Neuronal stem cell (in vitro differentiated cells): ENCODE measurements at regions not wholly inside any gene's neighbourhood (a gene's known extent, or its start where the extent isn't known, plus 50 kb on each side); places are given as distances from the start of the nearest gene placed in this dataset.

Experiments used
- DNase-seq: peaks from one replicate; pipeline ENCODE4 v3.0.0-alpha.2; 2013; ENCODE audit warnings: low spot score
- H2AFZ ChIP-seq: one replicate; pipeline ENCODE4 v1.6.1; 2013; ENCODE audit warnings: mild to moderate bottlenecking, low read length, inconsistent platforms
- H2AK5ac ChIP-seq: 2 replicates; pipeline ENCODE4 v1.6.1; 2013; ENCODE audit warnings: low read depth, mild to moderate bottlenecking, inconsistent platforms, low read length, moderate library complexity, mixed read lengths
- H2BK120ac ChIP-seq: 2 replicates; pipeline ENCODE4 v1.6.1; 2013; ENCODE audit warnings: low read depth, mild to moderate bottlenecking, inconsistent platforms, low read length, moderate library complexity, mixed read lengths
- H2BK12ac ChIP-seq: one replicate; pipeline ENCODE4 v1.6.1; 2013; ENCODE audit warnings: low read length, inconsistent platforms
- H2BK15ac ChIP-seq: 2 replicates; pipeline ENCODE4 v1.6.1; 2013; ENCODE audit warnings: mild to moderate bottlenecking, low read length, inconsistent platforms, mixed read lengths
- H2BK5ac ChIP-seq: one replicate; pipeline ENCODE4 v1.6.1; 2013; ENCODE audit warnings: inconsistent platforms, mild to moderate bottlenecking, low read length, moderate library complexity
- H3K14ac ChIP-seq: one replicate; pipeline ENCODE4 v1.6.1; 2013; ENCODE audit warnings: low read length, inconsistent platforms
- H3K18ac ChIP-seq: 2 replicates; pipeline ENCODE4 v1.6.1; 2013; ENCODE audit warnings: low read length, inconsistent platforms
- H3K23ac ChIP-seq: 2 replicates; pipeline ENCODE4 v1.6.1; 2013; ENCODE audit warnings: low read depth, mild to moderate bottlenecking, mixed read lengths, low read length, inconsistent platforms; ENCODE audit not compliant: poor library complexity
- H3K27ac ChIP-seq: replicated peaks from 3 replicates; pipeline ENCODE4 v1.5.1; 2013; ENCODE audit warnings: low read length, inconsistent platforms
- H3K27me3 ChIP-seq, 3 experiments: 2 replicates each; pipeline ENCODE4 v1.6.1; 2013; ENCODE audit warnings: low read length in 3 of 3, mild to moderate bottlenecking in 2 of 3, inconsistent platforms in 1 of 3, low read depth in 1 of 3, mixed read lengths in 1 of 3, moderate library complexity in 1 of 3; ENCODE audit not compliant: control insufficient read depth in 3 of 3, insufficient read depth in 3 of 3
- H3K36me3 ChIP-seq, 2 donors: replicated peaks in 1 of 2; 2 replicates each; pipeline ENCODE4 v1.6.1; 2013; ENCODE audit warnings: low read length in 2 of 2; ENCODE audit not compliant: control insufficient read depth in 2 of 2, insufficient read depth in 2 of 2
- H3K4ac ChIP-seq: 2 replicates; pipeline ENCODE4 v1.6.1; 2013; ENCODE audit warnings: inconsistent platforms, mild to moderate bottlenecking, low read length, moderate library complexity
- H3K4me1 ChIP-seq, 2 donors: 1 replicate in 1 of 2; 2 replicates in 1 of 2; pipeline ENCODE4 v1.6.1; 2013; ENCODE audit warnings: low read length in 2 of 2, low read depth in 1 of 2; ENCODE audit not compliant: control insufficient read depth in 2 of 2, insufficient read depth in 1 of 2
- H3K4me2 ChIP-seq: one replicate; pipeline ENCODE4 v1.6.1; 2013; ENCODE audit warnings: mild to moderate bottlenecking, low read length, inconsistent platforms; ENCODE audit not compliant: insufficient read depth, poor library complexity, severe bottlenecking
- H3K4me3 ChIP-seq, 2 donors: 2 replicates each; pipeline ENCODE4 v1.5.1; 2013; ENCODE audit warnings: low read length in 2 of 2, mild to moderate bottlenecking in 2 of 2, inconsistent platforms in 1 of 2, moderate library complexity in 1 of 2
- H3K79me1 ChIP-seq: one replicate; pipeline ENCODE4 v1.6.1; 2013; ENCODE audit warnings: low read depth, mild to moderate bottlenecking, inconsistent platforms, low read length, moderate library complexity
- H3K9ac ChIP-seq: one replicate; pipeline ENCODE4 v1.6.1; 2013; ENCODE audit warnings: mild to moderate bottlenecking, low read depth, low read length, inconsistent platforms; ENCODE audit not compliant: poor library complexity
- H3K9me3 ChIP-seq, 2 donors: replicated peaks in 1 of 2; 2 replicates each; pipeline versions ENCODE3 to v1.6.1; 2013; ENCODE audit warnings: low read length in 2 of 2, mild to moderate bottlenecking in 2 of 2, inconsistent platforms in 1 of 2, low read depth in 1 of 2, mixed read lengths in 1 of 2, moderate library complexity in 1 of 2; ENCODE audit not compliant: control insufficient read depth in 2 of 2, insufficient read depth in 1 of 2
- H4K8ac ChIP-seq: one replicate; pipeline ENCODE4 v1.6.1; 2013; ENCODE audit warnings: low read depth, mild to moderate bottlenecking, inconsistent platforms, low read length, moderate library complexity
- H4K91ac ChIP-seq: one replicate; pipeline ENCODE4 v1.6.1; 2013; ENCODE audit warnings: low read length, low read depth, mild to moderate bottlenecking, inconsistent platforms; ENCODE audit not compliant: poor library complexity
- WGBS, 2 donors: extraction: QIAGEN DNeasy Blood & Tissue Kit; methylation state at CpG; one replicate each; pipeline ENCODE4 v1.1.7; 2013; ENCODE audit warnings: missing lambda C conversion rate in 2 of 2, mixed read lengths in 1 of 2; ENCODE audit not compliant: insufficient read length in 2 of 2, insufficient replicate concordance in 1 of 2; ENCODE audit errors: extremely low coverage in 2 of 2; 5-methylcytosine and 5-hydroxymethylcytosine counted together

DNA sequence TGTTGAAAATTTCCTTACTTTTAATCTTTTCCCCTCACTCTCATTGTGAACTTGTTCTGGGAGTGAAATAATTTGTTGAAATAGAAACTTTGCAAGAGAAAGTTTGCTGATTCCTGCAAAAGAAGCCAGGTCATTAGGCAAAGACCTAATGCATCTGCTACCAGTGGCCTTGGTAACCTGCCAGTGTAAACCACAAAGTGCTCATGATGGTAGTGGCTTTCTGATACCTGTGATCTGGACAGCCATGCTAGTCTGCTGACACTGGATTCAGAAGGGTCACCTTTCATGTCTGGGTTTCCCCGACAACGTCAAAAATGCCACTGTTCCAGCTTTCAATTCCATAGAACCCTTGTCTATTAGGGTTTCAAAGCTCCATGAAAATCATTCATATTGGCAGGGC lies 123.7 kb upstream of the MCTP2 start:
- Histone ChIP-seq H3K9me3 (peaks cover 2 to 6% of the 10 kb centered on the region in 2 donors), H2AK5ac (no peak overlapping the region), H4K8ac (no peak overlapping the region), H2BK5ac (no peak overlapping the region), H3K4me2 (no peak overlapping the region), H3K27me3 (no peaks in the 10 kb centered on the region), H3K4me3 (no peak overlapping the region), H2AFZ (no peak overlapping the region), H3K36me3 (no peaks in the 10 kb centered on the region), H3K79me1 (no peaks in the 10 kb centered on the region), H3K4me1 (peaks cover 0 to 5% of the 10 kb centered on the region in 2 donors), H3K14ac (no peak overlapping the region), H2BK12ac (no peak overlapping the region), H3K18ac (no peak overlapping the region), H3K23ac (no peak overlapping the region), H3K4ac (no peak overlapping the region), H4K91ac (no peak overlapping the region), H2BK15ac (no peak overlapping the region), H2BK120ac (no peak overlapping the region), H3K9ac (no peak overlapping the region), H3K27ac (no peak overlapping the region)
- no CpG with 5 or more reads among the region's 2 CpGs for WGBS, 2 donors
- DNase-seq = no peak

DNA sequence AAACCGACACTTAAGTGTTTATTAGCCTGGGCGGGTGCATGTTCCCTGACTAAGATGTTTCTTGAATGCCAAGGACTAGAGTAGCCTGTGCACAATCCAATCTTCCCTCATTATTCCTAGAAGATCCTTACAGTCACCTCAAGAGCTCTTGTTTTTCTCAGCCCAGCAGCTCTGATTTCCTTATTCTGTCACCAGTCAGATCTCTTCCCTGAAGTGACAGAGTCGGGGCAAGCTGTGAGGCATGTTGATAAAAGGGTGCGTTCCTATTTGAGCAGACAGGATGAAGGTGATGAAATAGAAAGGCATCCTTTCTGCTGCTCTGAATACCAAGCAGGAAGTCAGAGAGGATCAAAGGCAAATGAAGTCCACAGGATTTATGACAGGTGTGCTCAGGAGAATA lies 125.6 kb upstream of the MCTP2 start:
- Histone ChIP-seq H2BK120ac (no peak overlapping the region), H3K23ac (no peak overlapping the region), H2AK5ac (no peak overlapping the region), H3K36me3 (no peaks in the 10 kb centered on the region), H2BK5ac (no peak overlapping the region), H3K4ac (no peak overlapping the region), H2BK15ac (no peak overlapping the region), H3K27ac (no peak overlapping the region), H2AFZ (peak overlapping the region; percentile 73), H3K4me2 (no peak overlapping the region), H3K4me1 (peaks cover 0 to 5% of the 10 kb centered on the region in 2 donors), H3K79me1 (no peaks in the 10 kb centered on the region), H3K4me3 (no peak overlapping the region), H3K18ac (no peak overlapping the region), H4K91ac (no peak overlapping the region), H3K14ac (no peak overlapping the region), H2BK12ac (no peak overlapping the region), H3K9me3 (peaks cover 2 to 6% of the 10 kb centered on the region in 2 donors), H3K9ac (no peak overlapping the region), H3K27me3 (no peaks in the 10 kb centered on the region), H4K8ac (no peak overlapping the region)
- no CpG with 5 or more reads among the region's 4 CpGs for WGBS, 2 donors
- no peak for DNase-seq

DNA sequence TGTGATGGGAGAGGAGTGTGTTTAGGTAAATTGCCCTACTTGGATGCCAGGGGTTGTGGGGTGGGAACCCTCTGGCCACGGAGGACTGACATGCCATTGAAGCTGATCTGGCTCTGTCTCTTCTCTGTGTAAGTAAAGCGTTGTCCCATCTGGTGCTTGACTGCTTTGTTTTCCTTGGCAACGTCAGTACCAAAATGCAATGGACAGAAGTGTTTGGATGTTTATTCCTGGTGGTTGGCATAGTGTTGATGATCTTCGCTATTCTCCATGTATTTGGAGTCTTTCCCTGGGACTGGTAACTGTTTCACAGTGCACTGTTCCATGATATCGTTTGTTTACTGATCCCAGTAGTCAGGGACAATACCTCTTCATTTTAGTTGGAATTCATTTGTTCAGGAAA lies 130.5 kb upstream of the MCTP2 start:
- WGBS, 2 donors = no CpG with 5 or more reads among the region's 5 CpGs
- Histone ChIP-seq H2AFZ (no peak overlapping the region), H2BK5ac (no peak overlapping the region), H3K14ac (no peak overlapping the region), H4K8ac (no peak overlapping the region), H3K9ac (no peak overlapping the region), H4K91ac (no peak overlapping the region), H3K27me3 (no peaks in the 10 kb centered on the region), H3K18ac (no peak overlapping the region), H3K4ac (no peak overlapping the region), H3K36me3 (no peaks in the 10 kb centered on the region), H2BK15ac (no peak overlapping the region), H3K4me3 (no peak overlapping the region), H2BK12ac (no peak overlapping the region), H3K9me3 (peaks cover 2 to 6% of the 10 kb centered on the region in 2 donors), H3K23ac (no peak overlapping the region), H3K4me2 (no peak overlapping the region), H3K79me1 (no peaks in the 10 kb centered on the region), H2BK120ac (no peak overlapping the region), H3K27ac (no peak overlapping the region), H3K4me1 (peaks cover 0 to 3% of the 10 kb centered on the region in 2 donors), H2AK5ac (no peak overlapping the region)
- no peak for DNase-seq

DNA sequence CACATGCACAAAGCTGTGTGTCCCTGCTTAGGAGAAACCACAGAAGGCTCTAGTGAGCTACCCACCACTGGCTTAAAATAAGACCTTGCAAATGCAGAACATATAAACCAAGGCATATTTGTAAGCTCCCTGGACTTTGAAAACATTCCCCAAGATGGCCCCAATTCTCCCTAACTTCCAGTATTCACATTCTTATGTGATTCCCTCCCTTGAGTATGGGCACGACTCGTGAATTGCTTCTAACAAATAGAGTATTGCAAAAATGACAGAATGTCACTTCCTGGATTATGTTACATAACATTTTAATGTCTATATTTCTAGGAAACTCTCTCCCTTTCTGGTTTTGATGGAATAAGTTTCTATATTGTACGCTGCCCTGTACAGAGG lies 131.8 kb upstream of the MCTP2 start:
- Histone ChIP-seq H2BK12ac (no peak overlapping the region), H3K36me3 (no peaks in the 10 kb centered on the region), H3K9me3 (peaks cover 2 to 3% of the 10 kb centered on the region in 2 donors), H3K79me1 (no peaks in the 10 kb centered on the region), H3K18ac (no peak overlapping the region), H4K8ac (no peak overlapping the region), H2BK120ac (no peak overlapping the region), H3K23ac (no peak overlapping the region), H4K91ac (no peak overlapping the region), H3K4ac (no peak overlapping the region), H3K27ac (no peak overlapping the region), H3K4me1 (no peaks in the 10 kb centered on the region), H3K27me3 (no peaks in the 10 kb centered on the region), H2AFZ (no peak overlapping the region), H3K4me2 (no peak overlapping the region), H2BK15ac (no peak overlapping the region), H2BK5ac (no peak overlapping the region), H3K14ac (no peak overlapping the region), H3K9ac (no peak overlapping the region), H2AK5ac (no peak overlapping the region), H3K4me3 (no peak overlapping the region)
- no peak for DNase-seq
- WGBS, 2 donors = no CpG with 5 or more reads among the region's 3 CpGs
